Endothelial cell of umbilical vein (primary cell): ENCODE measurements at regions not wholly inside any gene's neighbourhood (a gene's known extent, or its start where the extent isn't known, plus 50 kb on each side); places are given as distances from the start of the nearest gene placed in this dataset.

Source experiments
- BruUV-seq: library from RNA; stranded (reverse); fragments of 400-500 nt; replicated peaks from 2 replicates; lab custom pipeline; 2021; lab: Mats Ljungman, UMichigan
- CTCF ChIA-PET: fragments of 300-600, 350-600 bp; sonication (Branson Sonifier 250); formaldehyde crosslinking; loops from one replicate; lab custom pipeline; 2021; ENCODE audit warnings: antibody characterized with exemption, inconsistent platforms; lab: Charles Lee
- POLR2A ChIA-PET: fragments of 300-600, 350-600 bp; sonication (Branson Sonifier 250); formaldehyde crosslinking; loops from one replicate; lab custom pipeline; 2021; ENCODE audit warnings: antibody characterized with exemption, inconsistent platforms; lab: Charles Lee
- DNase-seq: peaks from one replicate; pipeline ENCODE4 v3.0.0-alpha.2; 2011; ENCODE audit warnings: low read depth, low spot score
- FAIRE-seq: peaks from 2 replicates; lab custom pipeline; 2011; peaks lifted over from hg19 to GRCh38; lab: Jason Lieb, UNC
- H2AFZ ChIP-seq: 2 replicates; pipeline ENCODE4 v1.6.0; 2012; ENCODE audit warnings: low read depth, low read length, control low read depth, inconsistent platforms
- H3K27ac ChIP-seq: 2 replicates; pipeline ENCODE4 v1.5.1; 2011; ENCODE audit warnings: low read depth, mild to moderate bottlenecking, control low read depth, low read length, moderate library complexity; ENCODE audit not compliant: insufficient read depth
- H3K27me3 ChIP-seq, 2 experiments: 2 replicates each; pipeline versions ENCODE4 v1.6.0 to v1.6.1; 2011; ENCODE audit warnings: low read length in 2 of 2, mixed read lengths in 1 of 2; ENCODE audit not compliant: control insufficient read depth in 2 of 2, insufficient read depth in 2 of 2
- H3K36me3 ChIP-seq, 2 experiments: 2 replicates in 1 of 2; 3 replicates in 1 of 2; pipeline ENCODE4 v1.5.1; 2011; ENCODE audit warnings: low read length in 2 of 2, mild to moderate bottlenecking in 1 of 2, moderate library complexity in 1 of 2; ENCODE audit not compliant: control insufficient read depth in 2 of 2, insufficient read depth in 2 of 2; ENCODE audit errors: extremely low read depth in 1 of 2
- H3K4me1 ChIP-seq: 3 replicates; pipeline ENCODE4 v1.5.1; 2011; ENCODE audit warnings: mild to moderate bottlenecking, low read length; ENCODE audit not compliant: control insufficient read depth, insufficient read depth; ENCODE audit errors: extremely low read depth
- H3K4me2 ChIP-seq: 2 replicates; pipeline ENCODE4 v1.6.1; 2011; ENCODE audit warnings: low read length, control low read depth, mixed read lengths; ENCODE audit not compliant: insufficient read depth
- H3K4me3 ChIP-seq, 3 experiments: fragments of 200-600 bp in 1 of 3; sonication (generic), shearing (Covaris generic) in 1 of 3; replicated peaks in 1 of 3; 2 replicates each; pipeline ENCODE4 v1.5.1; 2011 to 2016; ENCODE audit warnings: control low read depth in 3 of 3, low read length in 3 of 3, mild to moderate bottlenecking in 2 of 3, inconsistent platforms in 1 of 3, low read depth in 1 of 3, moderate library complexity in 1 of 3; ENCODE audit not compliant: insufficient read depth in 1 of 3
- H3K79me2 ChIP-seq: 2 replicates; pipeline ENCODE4 v1.6.0; 2012; ENCODE audit warnings: low read length, inconsistent platforms; ENCODE audit not compliant: control insufficient read depth, insufficient read depth
- H3K9ac ChIP-seq: replicated peaks from 2 replicates; pipeline ENCODE3; 2011; ENCODE audit warnings: low read length, control low read depth; ENCODE audit not compliant: insufficient read depth; ENCODE audit errors: extremely low read depth
- H3K9me1 ChIP-seq: replicated peaks from 3 replicates; pipeline ENCODE4 v1.6.0; 2011; ENCODE audit warnings: mild to moderate bottlenecking, low read length; ENCODE audit not compliant: control insufficient read depth, insufficient read depth; ENCODE audit errors: extremely low read depth
- H3K9me3 ChIP-seq: replicated peaks from 2 replicates; pipeline ENCODE4 v1.5.1; 2012; ENCODE audit warnings: low read length, inconsistent platforms; ENCODE audit not compliant: control insufficient read depth, insufficient read depth
- H4K20me1 ChIP-seq: replicated peaks from 2 replicates; pipeline ENCODE3; 2011; ENCODE audit warnings: mild to moderate bottlenecking, low read length; ENCODE audit not compliant: control insufficient read depth, insufficient read depth; ENCODE audit errors: extremely low read depth
- CTCF ChIP-seq, 2 donors: IDR thresholded peaks; 1 replicate in 1 of 2; 2 replicates in 1 of 2; pipeline ENCODE4 v1.5.1; 2011; ENCODE audit warnings: low read length in 2 of 2, mild to moderate bottlenecking in 2 of 2, moderate library complexity in 2 of 2, control low read depth in 1 of 2, inconsistent platforms in 1 of 2, low read depth in 1 of 2; ENCODE audit not compliant: insufficient read depth in 1 of 2; ENCODE audit errors: extremely low read depth in 1 of 2
- EZH2 ChIP-seq: IDR thresholded peaks from 2 replicates; pipeline ENCODE4 v1.6.1; 2012; ENCODE audit warnings: borderline replicate concordance, low read depth, mild to moderate bottlenecking, moderate library complexity, low read length, inconsistent platforms; ENCODE audit not compliant: severe bottlenecking
- FOS ChIP-seq: IDR thresholded peaks from 2 replicates; pipeline ENCODE4 v1.6.1; 2011; ENCODE audit warnings: mild to moderate bottlenecking, low read length, moderate library complexity, borderline replicate concordance; ENCODE audit not compliant: insufficient read depth
- GATA2 ChIP-seq: IDR thresholded peaks from 2 replicates; pipeline ENCODE4 v1.7.0; 2011; ENCODE audit warnings: low read depth, mild to moderate bottlenecking, moderate library complexity, mixed read lengths, low read length; ENCODE audit not compliant: insufficient read length, insufficient read depth
- JUN ChIP-seq: IDR thresholded peaks from 2 replicates; pipeline ENCODE4 v1.6.1; 2011; ENCODE audit warnings: borderline replicate concordance, low read depth; ENCODE audit not compliant: insufficient read length, insufficient read depth
- MAX ChIP-seq: IDR thresholded peaks from 2 replicates; pipeline ENCODE4 v1.6.1; 2011; ENCODE audit not compliant: insufficient read depth, insufficient read length
- MYC ChIP-seq: IDR thresholded peaks from one replicate; pipeline ENCODE4 v1.6.1; 2011; ENCODE audit warnings: mild to moderate bottlenecking, low read depth, low read length
- POLR2A ChIP-seq: IDR thresholded peaks from 2 replicates; pipeline ENCODE4 v1.6.1; 2012; ENCODE audit warnings: low read depth, mild to moderate bottlenecking, control low read depth, low read length
- POLR2AphosphoS5 ChIP-seq: IDR thresholded peaks from 2 replicates; pipeline ENCODE4 v1.6.1; 2012; ENCODE audit warnings: low read depth, mild to moderate bottlenecking, control low read depth, low read length, moderate library complexity; ENCODE audit not compliant: insufficient read depth
- dilution Hi-C: fragments of 300-500 bp; cut with MboI; formaldehyde crosslinking; loops from one replicate; pipeline ENCODE4 v1.15.0; 2019; ENCODE audit warnings: low sequenced_read_pairs; ENCODE audit not compliant: extremely low pct_ligation_motif_present
- intact Hi-C: fragments of 100-400 bp; cut with micrococcal nuclease; formaldehyde crosslinking; loops from one replicate; pipeline ENCODE4 v1.10.0; 2022

DNA sequence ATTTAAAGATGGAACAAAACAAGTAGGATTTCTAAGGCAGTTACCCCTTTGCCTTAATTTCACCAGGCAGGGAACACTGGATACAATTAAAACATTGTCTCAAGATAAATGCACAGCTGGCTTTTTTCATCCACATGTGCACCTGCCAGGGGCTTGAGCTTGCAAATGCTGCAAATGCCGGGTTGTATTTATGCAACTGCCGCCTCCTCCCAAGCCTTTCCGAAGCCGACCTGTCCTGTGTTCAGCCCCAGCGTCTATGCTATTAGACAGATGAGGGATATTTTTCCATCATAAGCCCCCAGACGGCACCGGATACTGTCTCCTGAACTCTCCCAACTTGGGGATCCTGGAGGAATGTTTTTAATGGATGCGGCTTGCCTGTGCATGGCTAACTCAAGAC, 251.6 kb downstream of the CRLF2 start:
- Histone ChIP-seq H2AFZ (no peak overlapping the region), H3K27ac (no peak overlapping the region), H3K79me2 (no peaks in the 10 kb centered on the region), H3K9ac (no peak overlapping the region), H3K9me1 (no peaks in the 10 kb centered on the region), H3K4me1 (no peaks in the 10 kb centered on the region), H3K9me3 (no peaks in the 10 kb centered on the region), H3K4me2 (no peak overlapping the region), H3K36me3 (no peaks in the 10 kb centered on the region), H3K27me3 (no peaks in the 10 kb centered on the region), H4K20me1 (no peaks in the 10 kb centered on the region), H3K4me3 (no peak overlapping the region)
- ChIA-PET POLR2A (no interaction called here), CTCF (no interaction called here)
- dilution Hi-C loops (no loop called here), intact Hi-C loops (no loop called here)
- no TSS peak for BruUV-seq
- TF ChIP-seq EZH2 (no peak), GATA2 (no peak), POLR2AphosphoS5 (no peak), POLR2A (no peak), CTCF (IDR thresholded peaks at IDR 0.05; ENCODE audit: extremely low read depth in 1 of 2, insufficient read depth in 1 of 2, low read depth in 1 of 2, low read length in 2 of 2) (no peak), MAX (no peak), FOS (no peak), JUN (no peak), MYC (no peak)
- FAIRE-seq (no peak), DNase-seq (no peak)
